GM12878 (cell line): ENCODE measurements at regions not wholly inside any gene's neighbourhood (a gene's known extent, or its start where the extent isn't known, plus 50 kb on each side); places are given as distances from the start of the nearest gene placed in this dataset.

ENCODE experiments used
- ATAC-seq: fragments of 200-7000 bp; cut with Tn5 transposase; 3 replicates; pipeline ENCODE4 v1.9.1; 2020; ENCODE audit warnings: mild to moderate bottlenecking, moderate library complexity
- BruUV-seq: library from RNA; stranded (reverse); fragments of 400-500 nt; replicated peaks from 2 replicates; lab custom pipeline; 2021; lab: Mats Ljungman, UMichigan
- CTCF ChIA-PET: fragments of 300-600 bp; sonication (Branson Sonifier 250); formaldehyde crosslinking; extraction: SDS; loops from one replicate; lab custom pipeline; 2021; ENCODE audit warnings: inconsistent platforms; lab: Yijun Ruan, JAX
- POLR2A ChIA-PET: fragments of 350-600 bp; formaldehyde crosslinking; extraction: SDS; loops from one replicate; lab custom pipeline; 2021; ENCODE audit warnings: inconsistent platforms; lab: Charles Lee
- RAD21 ChIA-PET: fragments of 300-600 bp; sonication (Branson Sonifier 250); formaldehyde crosslinking; loops from one replicate; lab custom pipeline; 2023; ENCODE audit warnings: antibody characterized with exemption; ENCODE audit not compliant: unreplicated experiment; lab: Charles Lee
- SMC1A ChIA-PET: fragments of 300-600 bp; sonication (Branson Sonifier 250); formaldehyde crosslinking; loops from one replicate; lab custom pipeline; 2023; ENCODE audit not compliant: unreplicated experiment, uncharacterized antibody; lab: Charles Lee
- DNase-seq: peaks from one replicate; pipeline ENCODE4 v3.0.0-alpha.2; 2011; ENCODE audit warnings: low read depth, low spot score
- FAIRE-seq: peaks from 3 replicates; lab custom pipeline; 2011; peaks lifted over from hg19 to GRCh38; lab: Jason Lieb, UNC
- H2AFZ ChIP-seq: 2 replicates; pipeline ENCODE4 v1.6.0; 2011; ENCODE audit warnings: low read depth, low read length, control low read depth; ENCODE audit not compliant: control insufficient read depth
- H3K27ac ChIP-seq: 2 replicates; pipeline ENCODE4 v1.5.1; 2011; ENCODE audit warnings: control low read depth; ENCODE audit not compliant: control insufficient read depth, insufficient read depth
- H3K27me3 ChIP-seq, 2 experiments: replicated peaks in 1 of 2; 2 replicates each; pipeline versions ENCODE4 v1.6.0 to v1.6.1; 2011; ENCODE audit warnings: low read length in 1 of 2; ENCODE audit not compliant: control insufficient read depth in 2 of 2, insufficient read depth in 2 of 2
- H3K36me3 ChIP-seq, 2 experiments: 2 replicates each; pipeline ENCODE4 v1.5.1; 2011; ENCODE audit warnings: low read length in 1 of 2; ENCODE audit not compliant: control insufficient read depth in 2 of 2, insufficient read depth in 2 of 2
- H3K4me1 ChIP-seq: 2 replicates; pipeline ENCODE4 v1.6.1; 2011; ENCODE audit warnings: mild to moderate bottlenecking, low read length, moderate library complexity, mixed read lengths; ENCODE audit not compliant: control insufficient read depth, insufficient read depth
- H3K4me2 ChIP-seq: 2 replicates; pipeline ENCODE4 v1.6.0; 2011; ENCODE audit warnings: control low read depth; ENCODE audit not compliant: control insufficient read depth, insufficient read depth
- H3K4me3 ChIP-seq: fragments of 200-600 bp; sonication (generic); 2 replicates; pipeline ENCODE4 v1.5.1; 2016
- H3K79me2 ChIP-seq: 2 replicates; pipeline ENCODE4 v1.6.0; 2011; ENCODE audit warnings: low read length; ENCODE audit not compliant: control insufficient read depth, insufficient read depth
- H3K9ac ChIP-seq: 2 replicates; pipeline ENCODE4 v1.8.0; 2011; ENCODE audit warnings: low read length, control low read depth, mixed read lengths; ENCODE audit not compliant: control insufficient read depth, insufficient read depth
- H3K9me3 ChIP-seq: replicated peaks from 3 replicates; pipeline ENCODE4 v1.5.1; 2011; ENCODE audit warnings: mild to moderate bottlenecking, low read length; ENCODE audit not compliant: control insufficient read depth, insufficient read depth
- H4K20me1 ChIP-seq: 2 replicates; pipeline ENCODE4 v1.6.0; 2011; ENCODE audit not compliant: control insufficient read depth, insufficient read depth
- DPF2 ChIP-seq: fragments of 450-650 bp; IDR thresholded peaks from 2 replicates; pipeline ENCODE4 v1.6.1; 2017; ENCODE audit warnings: mild to moderate bottlenecking
- EP300 ChIP-seq, 2 experiments: fragments of 150-350 bp in 1 of 2; IDR thresholded peaks; 2 replicates each; pipeline ENCODE4 v1.6.1; 2011 to 2012; ENCODE audit warnings: low read depth in 2 of 2, low read length in 2 of 2, borderline replicate concordance in 1 of 2, improper control_type of control experiment in 1 of 2, inconsistent platforms in 1 of 2; ENCODE audit not compliant: control insufficient read depth in 1 of 2
- FOXM1 ChIP-seq: IDR thresholded peaks from 2 replicates; pipeline ENCODE4 v1.6.1; 2012; ENCODE audit warnings: low read depth, mild to moderate bottlenecking, inconsistent platforms, low read length, moderate library complexity
- IKZF1 ChIP-seq: fragments of 450-650 bp; conservative IDR thresholded peaks from 2 replicates; pipeline ENCODE4 v1.6.1; 2017; ENCODE audit warnings: antibody characterized with exemption, mild to moderate bottlenecking
- IKZF2 ChIP-seq, 2 experiments: fragments of 450-650 bp; IDR thresholded peaks; 2 replicates each; pipeline ENCODE4 v1.6.1; 2017; ENCODE audit warnings: mild to moderate bottlenecking in 2 of 2, moderate library complexity in 2 of 2
- MTA2 ChIP-seq: fragments of 450-650 bp; IDR thresholded peaks from 2 replicates; pipeline ENCODE4 v1.6.1; 2016; ENCODE audit warnings: low read depth, mild to moderate bottlenecking, moderate library complexity
- NFIC ChIP-seq: IDR thresholded peaks from 2 replicates; pipeline ENCODE4 v1.6.1; 2012; ENCODE audit warnings: low read depth, mild to moderate bottlenecking, inconsistent platforms, low read length, moderate library complexity
- PML ChIP-seq: IDR thresholded peaks from 2 replicates; pipeline ENCODE4 v1.6.1; 2012; ENCODE audit warnings: low read length, inconsistent platforms
- RBBP5 ChIP-seq: fragments of 200-600 bp; sonication (generic); conservative IDR thresholded peaks from 2 replicates; pipeline ENCODE4 v1.6.1; 2016
- RUNX3 ChIP-seq: IDR thresholded peaks from 2 replicates; pipeline ENCODE4 v1.6.1; 2012; ENCODE audit warnings: low read length, inconsistent platforms
- SPI1 ChIP-seq: IDR thresholded peaks from 2 replicates; pipeline ENCODE4 v1.6.1; 2011; ENCODE audit warnings: low read depth, mild to moderate bottlenecking, low read length, moderate library complexity, borderline replicate concordance; ENCODE audit not compliant: insufficient read depth
- SREBF1 ChIP-seq: IDR thresholded peaks from 2 replicates; pipeline ENCODE4 v1.6.1; 2012; ENCODE audit warnings: mild to moderate bottlenecking, low read length
- ZSCAN29 ChIP-seq: fragments of 450-650 bp; IDR thresholded peaks from 2 replicates; pipeline ENCODE4 v1.6.1; 2017; ENCODE audit warnings: mild to moderate bottlenecking, moderate library complexity
- WGBS: methylation state at CpG from one replicate; pipeline ENCODE4 v1.1.6; 2016; ENCODE audit warnings: low lambda C conversion rate; ENCODE audit not compliant: insufficient replicate concordance, insufficient coverage; ENCODE audit errors: missing lambda C conversion rate; 5-methylcytosine and 5-hydroxymethylcytosine counted together
- in situ Hi-C: fragments of 300-500 bp; cut with MboI; formaldehyde crosslinking; loops from 9 replicates; pipeline ENCODE4 v1.14.3; 2018; ENCODE audit warnings: mixed read lengths
- intact Hi-C: fragments of 100-400 bp; cut with micrococcal nuclease; formaldehyde crosslinking; loops from one replicate; pipeline ENCODE4 v1.14.2; 2022; ENCODE audit not compliant: unreplicated experiment
- TF ChIP-seq, protein P1 (sequence below): fragments of 450-650 bp; IDR thresholded peaks from 2 replicates; pipeline ENCODE4 v1.6.1; 2017; ENCODE audit warnings: low read depth, mild to moderate bottlenecking, moderate library complexity

DNA sequence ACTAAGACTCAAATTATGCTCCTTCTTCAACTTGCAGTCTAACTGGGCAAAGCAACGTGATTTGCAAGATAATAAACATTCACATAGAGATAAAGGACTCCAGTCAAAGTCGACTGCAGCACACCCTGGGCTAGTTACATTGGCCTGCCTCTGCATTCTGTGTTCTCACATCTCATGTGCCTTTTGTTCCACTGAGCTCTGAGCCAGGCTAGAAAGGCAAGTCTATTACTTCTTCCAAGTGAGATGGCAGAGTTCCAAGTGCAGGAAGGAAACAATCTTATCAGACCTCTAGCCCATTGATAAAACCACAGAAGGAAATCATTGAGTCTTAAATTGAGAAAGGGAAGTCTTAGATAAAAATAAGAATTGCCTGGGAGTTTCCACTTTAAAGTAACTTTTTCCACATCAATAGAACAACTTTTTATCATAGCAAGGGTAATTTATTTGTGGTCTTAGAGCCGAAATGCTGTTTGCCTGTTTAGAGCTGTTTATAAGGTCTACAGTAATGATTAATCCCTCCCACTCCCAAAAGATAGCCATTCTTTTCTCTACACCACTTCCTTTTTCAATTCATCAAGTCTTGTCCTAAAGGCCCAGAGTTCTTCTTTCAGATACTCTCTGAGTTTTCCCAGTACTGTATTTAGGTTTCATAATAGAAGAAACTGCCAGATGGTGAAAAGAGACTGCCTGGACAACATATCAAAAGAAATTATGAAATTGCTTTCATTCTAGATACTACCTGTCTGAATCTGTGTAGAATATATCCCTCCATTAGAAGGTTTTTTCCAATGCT is 200.2 kb downstream of the GUCY2F start:
- Histone ChIP-seq H3K4me3 (no peak overlapping the region), H2AFZ (no peak overlapping the region), H3K9ac (no peak overlapping the region), H3K79me2 (no peaks in the 10 kb centered on the region), H3K27me3 (no peaks in the 10 kb centered on the region), H3K4me1 (no peaks in the 10 kb centered on the region), H3K9me3 (no peaks in the 10 kb centered on the region), H3K36me3 (no peaks in the 10 kb centered on the region), H3K4me2 (no peak overlapping the region), H4K20me1 (no peaks in the 10 kb centered on the region), H3K27ac (no peak overlapping the region)
- in situ Hi-C loops (no loop called here), intact Hi-C loops (loop anchor here (1.0 to 10.0 kb wide), 2 partner anchors 10 to 253 kb away; partner anchors contain the start of gene NXT2)
- CTCF ChIA-PET: interaction anchor here (1.1 to 1.8 kb wide), 5 partner anchors 9 to 102 kb away, joined by 3 to 5 read pairs (median 4); no protein-coding TSS in a partner anchor
- RAD21 ChIA-PET: interaction anchor here (0.8 to 3.1 kb wide), 5 partner anchors 11 to 104 kb away, joined by 3 to 22 read pairs (median 4); no protein-coding TSS in a partner anchor
- FAIRE-seq (no peak), ATAC-seq (peak; percentile 83), DNase-seq (no peak)
- no TSS peak for BruUV-seq
- WGBS: 0% methylated on average over 3 of the region's 3 CpGs
- TF ChIP-seq RBBP5 (no peak), SPI1 (peak; percentile 45; the same call in 1 of the 2 replicates), EP300 (IDR thresholded peaks at IDR 0.05; ENCODE audit: borderline replicate concordance in 1 of 2, control insufficient read depth in 1 of 2, low read depth in 2 of 2, low read length in 2 of 2) (no peak), IKZF2 (IDR thresholded peaks at IDR 0.05) (peak; percentile 63 to 65; a peak in 2 of 4 replicates), DPF2 (0 out of 2 replicates have a peak, but pooled peaks have one; percentile 40), IKZF1 (peak; percentile 57), SREBF1 (no peak), RUNX3 (peak; percentile 52; the same call in 1 of the 2 replicates), NFIC (0 out of 2 replicates have a peak, but pooled peaks have one; percentile 49), PML (no peak), FOXM1 (0 out of 2 replicates have a peak, but pooled peaks have one; percentile 13), MTA2 (peak; percentile 44; the same call in 1 of the 2 replicates), ZSCAN29 (no peak)
- TF ChIP-seq, protein P1, sequence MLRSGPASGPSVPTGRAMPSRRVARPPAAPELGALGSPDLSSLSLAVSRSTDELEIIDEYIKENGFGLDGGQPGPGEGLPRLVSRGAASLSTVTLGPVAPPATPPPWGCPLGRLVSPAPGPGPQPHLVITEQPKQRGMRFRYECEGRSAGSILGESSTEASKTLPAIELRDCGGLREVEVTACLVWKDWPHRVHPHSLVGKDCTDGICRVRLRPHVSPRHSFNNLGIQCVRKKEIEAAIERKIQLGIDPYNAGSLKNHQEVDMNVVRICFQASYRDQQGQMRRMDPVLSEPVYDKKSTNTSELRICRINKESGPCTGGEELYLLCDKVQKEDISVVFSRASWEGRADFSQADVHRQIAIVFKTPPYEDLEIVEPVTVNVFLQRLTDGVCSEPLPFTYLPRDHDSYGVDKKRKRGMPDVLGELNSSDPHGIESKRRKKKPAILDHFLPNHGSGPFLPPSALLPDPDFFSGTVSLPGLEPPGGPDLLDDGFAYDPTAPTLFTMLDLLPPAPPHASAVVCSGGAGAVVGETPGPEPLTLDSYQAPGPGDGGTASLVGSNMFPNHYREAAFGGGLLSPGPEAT: peak; percentile 51
- POLR2A ChIA-PET: interaction anchor here (1.0 to 1.4 kb wide), 5 partner anchors 10 to 607 kb away, joined by 3 to 5 read pairs (median 4); no protein-coding TSS in a partner anchor
- SMC1A ChIA-PET: interaction anchor here (0.6 to 7.3 kb wide), 13 partner anchors 11 to 244 kb away, joined by 3 to 54 read pairs (median 4); no protein-coding TSS in a partner anchor
